Activated CD4-positive, alpha-beta T cell treated with anti-CD3 and anti-CD28 coated beads for 36 hours (primary cell): ENCODE measurements at regions not wholly inside any gene's neighbourhood (a gene's known extent, or its start where the extent isn't known, plus 50 kb on each side); places are given as distances from the start of the nearest gene placed in this dataset.

ENCODE experiments used
- ATAC-seq: fragments of 200-7000 bp; cut with Tn5 transposase; one replicate; pipeline ENCODE4 v1.10.0; 2021; ENCODE audit warnings: mild to moderate bottlenecking, moderate library complexity
- CTCF ChIA-PET: fragments of 350-600 bp; sonication (Branson Sonifier 250); formaldehyde crosslinking; loops from one replicate; lab custom pipeline; 2021; ENCODE audit warnings: antibody characterized with exemption; lab: Charles Lee
- POLR2A ChIA-PET: fragments of 350-600 bp; sonication (Branson Sonifier 250); formaldehyde crosslinking; loops from one replicate; lab custom pipeline; 2021; ENCODE audit warnings: antibody characterized with exemption, inconsistent platforms; lab: Charles Lee
- DNase-seq: peaks from one replicate; pipeline ENCODE4 v3.0.0-alpha.2; 2020
- H3K27ac Mint-ChIP-seq: one replicate; pipeline ENCODE4 v1.8.0; 2021; ENCODE audit warnings: mixed read lengths
- H3K27me3 Mint-ChIP-seq: one replicate; pipeline ENCODE4 v1.8.0; 2021; ENCODE audit warnings: mixed read lengths
- H3K36me3 Mint-ChIP-seq: one replicate; pipeline ENCODE4 v1.8.0; 2021; ENCODE audit warnings: low read depth, mixed read lengths
- H3K4me1 Mint-ChIP-seq: one replicate; pipeline ENCODE4 v1.8.0; 2021; ENCODE audit warnings: mixed read lengths
- H3K4me3 Mint-ChIP-seq: one replicate; pipeline ENCODE4 v1.8.0; 2021; ENCODE audit warnings: mild to moderate bottlenecking, moderate library complexity, mixed read lengths
- H3K9me3 Mint-ChIP-seq: one replicate; pipeline ENCODE4 v1.8.0; 2021; ENCODE audit warnings: low read depth, mixed read lengths
- intact Hi-C, 2 experiments: fragments of 100-400 bp; cut with DNase I in 1 of 2; cut with micrococcal nuclease in 1 of 2; formaldehyde crosslinking; loops; one replicate each; pipeline versions ENCODE4 v1.14.2 to v1.15.1; 2022 to 2024; cut with DNase I, micrococcal nuclease

GRCh38 chr11:134743820-134744195 is 331.8 kb upstream of the B3GAT1 start:
- ChIA-PET CTCF (no interaction called here), POLR2A (interaction anchor here (0.6 kb wide), 1 partner anchor 37 kb away, joined by 7 read pairs; no protein-coding TSS in a partner anchor)
- Mint-ChIP-seq H3K4me1 (no peaks in the 10 kb centered on the region), H3K9me3 (no peaks in the 10 kb centered on the region), H3K36me3 (no peaks in the 10 kb centered on the region), H3K27me3 (peaks cover 9% of the 10 kb centered on the region), H3K27ac (no peak overlapping the region), H3K4me3 (no peak overlapping the region)
- ATAC-seq (no peak), DNase-seq (no peak)
- intact Hi-C loops: no loop called here

GRCh38 chr11:134742956-134743819 is 331.1 kb upstream of the B3GAT1 start:
- intact Hi-C loops: no loop called here
- H3K9me3 Mint-ChIP-seq: no peaks in the 10 kb centered on the region
- no peak for DNase-seq
- ChIA-PET POLR2A (no interaction called here), CTCF (no interaction called here)
- H3K27ac Mint-ChIP-seq: no peak overlapping the region
- no peak for ATAC-seq
- H3K4me1 Mint-ChIP-seq: no peaks in the 10 kb centered on the region
- no peak overlapping the region for H3K4me3 Mint-ChIP-seq
- H3K27me3 Mint-ChIP-seq: peaks cover 9% of the 10 kb centered on the region
- H3K36me3 Mint-ChIP-seq: no peaks in the 10 kb centered on the region

- intact Hi-C loops: no loop called here
- Mint-ChIP-seq H3K4me3 (no peak overlapping the region), H3K4me1 (no peaks in the 10 kb centered on the region), H3K9me3 (no peaks in the 10 kb centered on the region), H3K27me3 (peaks cover 9% of the 10 kb centered on the region), H3K27ac (no peak overlapping the region), H3K36me3 (no peaks in the 10 kb centered on the region)
- DNase-seq (no peak), ATAC-seq (peak; percentile 23)
- POLR2A ChIA-PET: no interaction called here
- CTCF ChIA-PET: no interaction called here
These were observed 330.2 kb upstream of the B3GAT1 start for GRCh38 chr11:134742224-134742612.

GRCh38 chr11:134741453-134742223 is 329.6 kb upstream of the B3GAT1 start:
- CTCF ChIA-PET: no interaction called here
- Mint-ChIP-seq H3K9me3 (no peaks in the 10 kb centered on the region), H3K4me1 (no peaks in the 10 kb centered on the region), H3K27me3 (peaks cover 9% of the 10 kb centered on the region), H3K27ac (no peak overlapping the region), H3K36me3 (no peaks in the 10 kb centered on the region), H3K4me3 (no peak overlapping the region)
- POLR2A ChIA-PET: no interaction called here
- DNase-seq (no peak), ATAC-seq (no peak)
- intact Hi-C loops: no loop called here

GRCh38 chr11:134740590-134741261 is 328.7 kb upstream of the B3GAT1 start:
- no peak for DNase-seq
- ChIA-PET POLR2A (no interaction called here), CTCF (no interaction called here)
- no peak overlapping the region for H3K27ac Mint-ChIP-seq
- no peaks in the 10 kb centered on the region for H3K4me1 Mint-ChIP-seq
- no peaks in the 10 kb centered on the region for H3K9me3 Mint-ChIP-seq
- intact Hi-C loops: no loop called here
- H3K4me3 Mint-ChIP-seq: no peak overlapping the region
- no peaks in the 10 kb centered on the region for H3K36me3 Mint-ChIP-seq
- no peak for ATAC-seq
- H3K27me3 Mint-ChIP-seq: peaks cover 9% of the 10 kb centered on the region

- Mint-ChIP-seq H3K36me3 (no peaks in the 10 kb centered on the region), H3K4me1 (no peaks in the 10 kb centered on the region), H3K9me3 (no peaks in the 10 kb centered on the region), H3K27me3 (peaks cover 2% of the 10 kb centered on the region), H3K27ac (no peak overlapping the region), H3K4me3 (no peak overlapping the region)
- no peak for ATAC-seq
- DNase-seq: no peak
- ChIA-PET CTCF (no interaction called here), POLR2A (no interaction called here)
- intact Hi-C loops: no loop called here
These were observed 327.1 kb upstream of the B3GAT1 start for GRCh38 chr11:134739136-134739535.

- H3K4me3 Mint-ChIP-seq: no peak overlapping the region
- peaks cover 2% of the 10 kb centered on the region for H3K27me3 Mint-ChIP-seq
- no peaks in the 10 kb centered on the region for H3K36me3 Mint-ChIP-seq
- intact Hi-C loops: no loop called here
- no peaks in the 10 kb centered on the region for H3K4me1 Mint-ChIP-seq
- no peaks in the 10 kb centered on the region for H3K9me3 Mint-ChIP-seq
- ATAC-seq (no peak), DNase-seq (no peak)
- ChIA-PET POLR2A (no interaction called here), CTCF (no interaction called here)
- H3K27ac Mint-ChIP-seq: no peak overlapping the region
These were observed 326.5 kb upstream of the B3GAT1 start for GRCh38 chr11:134738581-134738980.

- Mint-ChIP-seq H3K27me3 (peaks cover 4% of the 10 kb centered on the region), H3K9me3 (no peaks in the 10 kb centered on the region), H3K4me1 (no peaks in the 10 kb centered on the region), H3K4me3 (no peak overlapping the region), H3K36me3 (no peaks in the 10 kb centered on the region), H3K27ac (no peak overlapping the region)
- CTCF ChIA-PET: no interaction called here
- ATAC-seq (no peak), DNase-seq (no peak)
- intact Hi-C loops: no loop called here
- POLR2A ChIA-PET: no interaction called here
These were observed 325.8 kb upstream of the B3GAT1 start for GRCh38 chr11:134737563-134738510.

- H3K9me3 Mint-ChIP-seq: no peaks in the 10 kb centered on the region
- H3K36me3 Mint-ChIP-seq: no peaks in the 10 kb centered on the region
- ChIA-PET POLR2A (no interaction called here), CTCF (no interaction called here)
- H3K4me3 Mint-ChIP-seq: no peak overlapping the region
- no peak overlapping the region for H3K27ac Mint-ChIP-seq
- intact Hi-C loops: no loop called here
- DNase-seq: no peak
- peaks cover 4% of the 10 kb centered on the region for H3K27me3 Mint-ChIP-seq
- H3K4me1 Mint-ChIP-seq: no peaks in the 10 kb centered on the region
- ATAC-seq: no peak
These were observed 324.4 kb upstream of the B3GAT1 start for GRCh38 chr11:134736251-134736947.

- Mint-ChIP-seq H3K27ac (no peak overlapping the region), H3K9me3 (no peaks in the 10 kb centered on the region), H3K36me3 (no peaks in the 10 kb centered on the region), H3K27me3 (peaks cover 4% of the 10 kb centered on the region), H3K4me3 (no peak overlapping the region), H3K4me1 (no peaks in the 10 kb centered on the region)
- DNase-seq: no peak
- ATAC-seq: no peak
- intact Hi-C loops: no loop called here
- ChIA-PET CTCF (no interaction called here), POLR2A (no interaction called here)
These were observed 322.9 kb upstream of the B3GAT1 start for GRCh38 chr11:134734894-134735293.
